SK-N-SH (cell line): ENCODE measurements at regions not wholly inside any gene's neighbourhood (a gene's known extent, or its start where the extent isn't known, plus 50 kb on each side); places are given as distances from the start of the nearest gene placed in this dataset.

Experiments used
- FOXM1 ChIP-seq: IDR thresholded peaks from 2 replicates; pipeline ENCODE4 v1.4.0; 2012; ENCODE audit warnings: low read depth, mild to moderate bottlenecking
- GABPA ChIP-seq: IDR thresholded peaks from 2 replicates; pipeline ENCODE4 v1.4.0; 2012; ENCODE audit warnings: low read depth, mild to moderate bottlenecking
- POLR2AphosphoS5 ChIP-seq: IDR thresholded peaks from 2 replicates; pipeline ENCODE4 v1.6.1; 2012; ENCODE audit warnings: low read depth, low read length
- TF ChIP-seq, protein P1 (sequence below): fragments of 200-600 bp; sonication (generic); IDR thresholded peaks from 2 replicates; pipeline ENCODE4 v1.6.1; 2017; ENCODE audit warnings: antibody characterized with exemption, mild to moderate bottlenecking, moderate library complexity

DNA sequence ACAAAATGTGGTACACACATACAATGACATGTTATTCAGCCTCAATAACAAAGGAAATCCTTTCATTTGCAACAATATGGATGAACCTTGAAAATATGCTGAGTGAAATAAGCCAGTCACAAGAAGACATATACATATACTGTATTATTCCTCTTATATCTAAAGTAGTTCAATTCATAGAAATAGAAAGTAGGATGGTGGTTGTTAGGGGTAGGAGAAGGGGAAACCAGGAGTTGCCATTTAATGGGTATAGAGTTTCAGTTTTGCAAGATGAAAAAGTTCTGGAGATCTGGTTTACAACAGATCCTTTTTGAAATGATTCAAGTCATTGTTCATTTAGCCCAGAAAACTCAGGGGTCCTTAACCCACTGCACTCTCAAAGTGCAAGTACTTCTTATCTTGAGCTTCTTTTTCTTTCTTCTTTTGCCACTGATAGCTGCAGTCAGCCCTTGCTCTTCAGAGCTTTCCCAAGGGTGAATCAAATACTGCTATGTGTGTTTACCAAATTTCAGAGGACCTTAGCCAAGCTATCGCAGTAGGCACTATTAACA is 208.0 kb upstream of the EOMES start:
- TF ChIP-seq, protein P1, sequence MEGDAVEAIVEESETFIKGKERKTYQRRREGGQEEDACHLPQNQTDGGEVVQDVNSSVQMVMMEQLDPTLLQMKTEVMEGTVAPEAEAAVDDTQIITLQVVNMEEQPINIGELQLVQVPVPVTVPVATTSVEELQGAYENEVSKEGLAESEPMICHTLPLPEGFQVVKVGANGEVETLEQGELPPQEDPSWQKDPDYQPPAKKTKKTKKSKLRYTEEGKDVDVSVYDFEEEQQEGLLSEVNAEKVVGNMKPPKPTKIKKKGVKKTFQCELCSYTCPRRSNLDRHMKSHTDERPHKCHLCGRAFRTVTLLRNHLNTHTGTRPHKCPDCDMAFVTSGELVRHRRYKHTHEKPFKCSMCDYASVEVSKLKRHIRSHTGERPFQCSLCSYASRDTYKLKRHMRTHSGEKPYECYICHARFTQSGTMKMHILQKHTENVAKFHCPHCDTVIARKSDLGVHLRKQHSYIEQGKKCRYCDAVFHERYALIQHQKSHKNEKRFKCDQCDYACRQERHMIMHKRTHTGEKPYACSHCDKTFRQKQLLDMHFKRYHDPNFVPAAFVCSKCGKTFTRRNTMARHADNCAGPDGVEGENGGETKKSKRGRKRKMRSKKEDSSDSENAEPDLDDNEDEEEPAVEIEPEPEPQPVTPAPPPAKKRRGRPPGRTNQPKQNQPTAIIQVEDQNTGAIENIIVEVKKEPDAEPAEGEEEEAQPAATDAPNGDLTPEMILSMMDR = no peak
- no peak for TF ChIP-seq POLR2AphosphoS5
- no peak for TF ChIP-seq GABPA
- TF ChIP-seq FOXM1 = no peak
